ENCODE measurements at regions not wholly inside any gene's neighbourhood (a gene's known extent, or its start where the extent isn't known, plus 50 kb on each side); places are given as distances from the start of the nearest gene placed in this dataset.
A peak's percentile ranks its signal among the peaks of the same experiment; 100 is the strongest.

- H3K4me1 ChIP-seq (ENCODE audit: insufficient read depth, low read length): peaks cover 20% of the 10 kb centered on the region
- H3K36me3 ChIP-seq (ENCODE audit: insufficient read depth, low read depth, low read length): no peaks in the 10 kb centered on the region
- no peaks in the 10 kb centered on the region for H3K9me3 ChIP-seq (ENCODE audit: insufficient read depth, low read depth, low read length)
- H3K27me3 ChIP-seq (ENCODE audit: insufficient read depth, low read length): no peaks in the 10 kb centered on the region
- no peak overlapping the region for H3K9ac ChIP-seq (ENCODE audit: low read depth, low read length)
- H3K27ac ChIP-seq (ENCODE audit: low read length): no peak overlapping the region
- H3K4me3 ChIP-seq (ENCODE audit: low read length): no peak overlapping the region
Observed at GRCh38 chr16:64449506-64449905, 672.4 kb downstream of the CDH11 start.

- Histone ChIP-seq H3K27me3 (ENCODE audit: insufficient read depth, low read length) (no peaks in the 10 kb centered on the region; the same call in 1 of the 2 replicates), H3K36me3 (ENCODE audit: insufficient read depth, low read depth, low read length) (no peaks in the 10 kb centered on the region), H3K4me3 (ENCODE audit: low read length) (peak overlapping the region; percentile 18; the same call in 1 of the 2 replicates), H3K4me1 (ENCODE audit: insufficient read depth, low read length) (peaks cover 20% of the 10 kb centered on the region), H3K9me3 (ENCODE audit: insufficient read depth, low read depth, low read length) (no peaks in the 10 kb centered on the region), H3K27ac (ENCODE audit: low read length) (no peak overlapping the region), H3K9ac (ENCODE audit: low read depth, low read length) (no peak overlapping the region)
Observed at GRCh38 chr16:64445649-64446048, 676.2 kb downstream of the CDH11 start.

GRCh38 chr16:64445245-64445644 is 676.6 kb downstream of the CDH11 start:
- Histone ChIP-seq H3K9me3 (ENCODE audit: insufficient read depth, low read depth, low read length) (no peaks in the 10 kb centered on the region), H3K9ac (ENCODE audit: low read depth, low read length) (no peak overlapping the region), H3K27ac (ENCODE audit: low read length) (no peak overlapping the region), H3K4me1 (ENCODE audit: insufficient read depth, low read length) (peaks cover 20% of the 10 kb centered on the region), H3K36me3 (ENCODE audit: insufficient read depth, low read depth, low read length) (no peaks in the 10 kb centered on the region), H3K27me3 (ENCODE audit: insufficient read depth, low read length) (no peaks in the 10 kb centered on the region; the same call in 1 of the 2 replicates), H3K4me3 (ENCODE audit: low read length) (no peak overlapping the region; the same call in 1 of the 2 replicates)

- H3K27me3 ChIP-seq (ENCODE audit: insufficient read depth, low read length): no peaks in the 10 kb centered on the region; the same call in 1 of the 2 replicates
- H3K4me3 ChIP-seq (ENCODE audit: low read length): no peak overlapping the region
- no peak overlapping the region for H3K9ac ChIP-seq (ENCODE audit: low read depth, low read length)
- H3K36me3 ChIP-seq (ENCODE audit: insufficient read depth, low read depth, low read length): no peaks in the 10 kb centered on the region
- no peak overlapping the region for H3K27ac ChIP-seq (ENCODE audit: low read length)
- H3K9me3 ChIP-seq (ENCODE audit: insufficient read depth, low read depth, low read length): no peaks in the 10 kb centered on the region
- H3K4me1 ChIP-seq (ENCODE audit: insufficient read depth, low read length): peaks cover 6% of the 10 kb centered on the region
Observed at GRCh38 chr16:64440421-64440831, 681.4 kb downstream of the CDH11 start.

- Histone ChIP-seq H3K27ac (ENCODE audit: low read length) (no peak overlapping the region), H3K27me3 (ENCODE audit: insufficient read depth, low read length) (no peaks in the 10 kb centered on the region; the same call in 1 of the 2 replicates), H3K9me3 (ENCODE audit: insufficient read depth, low read depth, low read length) (no peaks in the 10 kb centered on the region), H3K4me1 (ENCODE audit: insufficient read depth, low read length) (peaks cover 3% of the 10 kb centered on the region), H3K9ac (ENCODE audit: low read depth, low read length) (no peak overlapping the region), H3K36me3 (ENCODE audit: insufficient read depth, low read depth, low read length) (no peaks in the 10 kb centered on the region), H3K4me3 (ENCODE audit: low read length) (no peak overlapping the region)
Observed at GRCh38 chr16:64440005-64440404, 681.9 kb downstream of the CDH11 start.

GRCh38 chr16:64437706-64438324 is 684.0 kb downstream of the CDH11 start:
- Histone ChIP-seq H3K4me1 (ENCODE audit: insufficient read depth, low read length) (no peaks in the 10 kb centered on the region), H3K27ac (ENCODE audit: low read length) (no peak overlapping the region), H3K27me3 (ENCODE audit: insufficient read depth, low read length) (no peaks in the 10 kb centered on the region), H3K9me3 (ENCODE audit: insufficient read depth, low read depth, low read length) (no peaks in the 10 kb centered on the region), H3K36me3 (ENCODE audit: insufficient read depth, low read depth, low read length) (no peaks in the 10 kb centered on the region), H3K4me3 (ENCODE audit: low read length) (no peak overlapping the region), H3K9ac (ENCODE audit: low read depth, low read length) (no peak overlapping the region)

- H3K36me3 ChIP-seq (ENCODE audit: insufficient read depth, low read depth, low read length): no peaks in the 10 kb centered on the region
- H3K9ac ChIP-seq (ENCODE audit: low read depth, low read length): no peak overlapping the region
- no peaks in the 10 kb centered on the region; the same call in 1 of the 2 replicates for H3K9me3 ChIP-seq (ENCODE audit: insufficient read depth, low read depth, low read length)
- H3K4me3 ChIP-seq (ENCODE audit: low read length): no peak overlapping the region
- H3K27me3 ChIP-seq (ENCODE audit: insufficient read depth, low read length): no peaks in the 10 kb centered on the region
- H3K4me1 ChIP-seq (ENCODE audit: insufficient read depth, low read length): no peaks in the 10 kb centered on the region
- no peak overlapping the region for H3K27ac ChIP-seq (ENCODE audit: low read length)
Observed at GRCh38 chr16:64434526-64435069, 687.3 kb downstream of the CDH11 start.

- Histone ChIP-seq H3K9me3 (ENCODE audit: insufficient read depth, low read depth, low read length) (no peaks in the 10 kb centered on the region; the same call in 1 of the 2 replicates), H3K27me3 (ENCODE audit: insufficient read depth, low read length) (no peaks in the 10 kb centered on the region), H3K27ac (ENCODE audit: low read length) (no peak overlapping the region), H3K9ac (ENCODE audit: low read depth, low read length) (no peak overlapping the region), H3K4me3 (ENCODE audit: low read length) (no peak overlapping the region), H3K4me1 (ENCODE audit: insufficient read depth, low read length) (no peaks in the 10 kb centered on the region), H3K36me3 (ENCODE audit: insufficient read depth, low read depth, low read length) (no peaks in the 10 kb centered on the region)
Observed at GRCh38 chr16:64428463-64429113, 693.3 kb downstream of the CDH11 start.

GRCh38 chr16:64426131-64426666 is 695.7 kb downstream of the CDH11 start:
- H3K4me1 ChIP-seq (ENCODE audit: insufficient read depth, low read length): no peaks in the 10 kb centered on the region
- no peak overlapping the region for H3K9ac ChIP-seq (ENCODE audit: low read depth, low read length)
- H3K27ac ChIP-seq (ENCODE audit: low read length): no peak overlapping the region
- H3K27me3 ChIP-seq (ENCODE audit: insufficient read depth, low read length): no peaks in the 10 kb centered on the region
- peaks cover 5% of the 10 kb centered on the region; the same call in 1 of the 2 replicates for H3K9me3 ChIP-seq (ENCODE audit: insufficient read depth, low read depth, low read length)
- H3K4me3 ChIP-seq (ENCODE audit: low read length): no peak overlapping the region
- no peaks in the 10 kb centered on the region for H3K36me3 ChIP-seq (ENCODE audit: insufficient read depth, low read depth, low read length)

GRCh38 chr16:64425381-64425780 is 696.5 kb downstream of the CDH11 start:
- Histone ChIP-seq H3K9me3 (ENCODE audit: insufficient read depth, low read depth, low read length) (peaks cover 5% of the 10 kb centered on the region; the same call in 1 of the 2 replicates), H3K27me3 (ENCODE audit: insufficient read depth, low read length) (no peaks in the 10 kb centered on the region), H3K36me3 (ENCODE audit: insufficient read depth, low read depth, low read length) (no peaks in the 10 kb centered on the region), H3K4me3 (ENCODE audit: low read length) (no peak overlapping the region), H3K27ac (ENCODE audit: low read length) (no peak overlapping the region), H3K4me1 (ENCODE audit: insufficient read depth, low read length) (no peaks in the 10 kb centered on the region), H3K9ac (ENCODE audit: low read depth, low read length) (no peak overlapping the region)

GRCh38 chr16:64422259-64422658 is 699.6 kb downstream of the CDH11 start:
- Histone ChIP-seq H3K4me1 (ENCODE audit: insufficient read depth, low read length) (no peaks in the 10 kb centered on the region), H3K27me3 (ENCODE audit: insufficient read depth, low read length) (no peaks in the 10 kb centered on the region), H3K9ac (ENCODE audit: low read depth, low read length) (no peak overlapping the region), H3K9me3 (ENCODE audit: insufficient read depth, low read depth, low read length) (peaks cover 5% of the 10 kb centered on the region; the same call in 1 of the 2 replicates), H3K4me3 (ENCODE audit: low read length) (no peak overlapping the region), H3K36me3 (ENCODE audit: insufficient read depth, low read depth, low read length) (no peaks in the 10 kb centered on the region), H3K27ac (ENCODE audit: low read length) (no peak overlapping the region)

Data from iPS-20b (cell line).